Ectodermal cell (in vitro differentiated cells): ENCODE measurements at regions not wholly inside any gene's neighbourhood (a gene's known extent, or its start where the extent isn't known, plus 50 kb on each side); places are given as distances from the start of the nearest gene placed in this dataset.

ENCODE experiments used
- H3K27ac ChIP-seq: 2 replicates; pipeline ENCODE4 v1.7.0; 2013; ENCODE audit warnings: mild to moderate bottlenecking, low read depth, low read length; ENCODE audit not compliant: insufficient read depth, poor library complexity, severe bottlenecking
- H3K27me3 ChIP-seq: 2 replicates; pipeline ENCODE4 v1.7.0; 2013; ENCODE audit warnings: mild to moderate bottlenecking, low read length; ENCODE audit not compliant: insufficient read depth, control insufficient read depth, poor library complexity, severe bottlenecking
- H3K36me3 ChIP-seq: one replicate; pipeline ENCODE4 v1.7.0; 2013; ENCODE audit warnings: low read length; ENCODE audit not compliant: control insufficient read depth, insufficient read depth
- H3K4me1 ChIP-seq: one replicate; pipeline ENCODE4 v1.7.0; 2013; ENCODE audit warnings: low read length; ENCODE audit not compliant: control insufficient read depth, insufficient read depth
- H3K4me3 ChIP-seq: 2 replicates; pipeline ENCODE4 v1.7.0; 2013; ENCODE audit warnings: low read depth, low read length, control low read depth; ENCODE audit not compliant: insufficient read depth
- H3K9me3 ChIP-seq: 2 replicates; pipeline ENCODE4 v1.7.0; 2013; ENCODE audit warnings: mild to moderate bottlenecking, low read length, moderate library complexity; ENCODE audit not compliant: control insufficient read depth
- WGBS, 2 experiments: methylation state at CpG; one replicate each; pipeline ENCODE4 v1.1.7; 2013; ENCODE audit warnings: missing lambda C conversion rate in 2 of 2; 5-methylcytosine and 5-hydroxymethylcytosine counted together

DNA sequence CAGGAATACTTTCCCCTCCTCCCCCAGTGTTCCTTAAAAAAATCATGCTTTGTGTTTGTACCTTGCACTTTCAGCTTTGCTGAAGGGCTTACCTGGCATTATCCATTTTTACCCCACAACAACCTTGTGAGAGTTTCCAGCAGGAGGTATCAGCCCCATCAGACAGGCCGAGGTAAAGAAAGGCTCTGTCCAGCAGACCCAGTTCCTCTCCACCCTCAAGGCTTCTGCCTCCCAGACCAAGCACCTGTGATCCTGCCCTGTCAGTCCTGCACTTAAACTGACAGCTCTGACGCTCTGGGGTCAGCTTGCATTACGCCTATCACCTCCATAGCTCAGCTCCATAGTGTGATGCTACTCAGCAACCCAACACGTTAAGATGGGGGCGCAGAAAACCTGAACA, 803.1 kb downstream of the UQCRFS1 start:
- Histone ChIP-seq H3K4me1 (no peaks in the 10 kb centered on the region), H3K4me3 (no peak overlapping the region), H3K9me3 (no peaks in the 10 kb centered on the region), H3K36me3 (no peaks in the 10 kb centered on the region), H3K27ac (no peak overlapping the region), H3K27me3 (no peaks in the 10 kb centered on the region)
- WGBS, 2 experiments: 81 to 82% methylated on average over 5 of the region's 5 CpGs

GRCh38 chr19:28406966-28407365, 806.0 kb downstream of the UQCRFS1 start:
- Histone ChIP-seq H3K4me3 (no peak overlapping the region), H3K27ac (no peak overlapping the region), H3K4me1 (no peaks in the 10 kb centered on the region), H3K36me3 (no peaks in the 10 kb centered on the region), H3K9me3 (no peaks in the 10 kb centered on the region), H3K27me3 (no peaks in the 10 kb centered on the region)
- 87 to 96% methylated on average over 2 of the region's 2 CpGs for WGBS, 2 experiments

DNA sequence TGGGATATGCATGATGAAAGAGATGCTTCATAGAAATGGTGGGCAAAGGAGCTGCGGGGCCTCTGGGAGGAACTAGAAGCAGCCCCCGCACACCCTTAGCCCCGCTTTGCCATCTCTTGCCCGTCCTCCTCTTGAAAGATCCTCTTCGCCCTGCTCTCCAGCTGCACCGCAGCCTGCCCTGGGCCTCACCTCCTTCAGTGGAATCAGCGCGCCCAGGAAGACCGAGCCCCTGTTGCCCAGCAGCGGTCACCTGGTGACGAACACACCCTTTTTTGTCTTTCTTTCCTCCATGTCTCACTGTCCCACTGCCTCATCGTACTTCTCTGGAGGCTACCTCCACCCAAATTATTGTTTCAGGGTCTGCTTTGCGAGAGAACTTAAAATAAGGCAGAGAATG, 807.6 kb downstream of the UQCRFS1 start:
- Histone ChIP-seq H3K27me3 (no peaks in the 10 kb centered on the region), H3K4me3 (no peak overlapping the region), H3K27ac (no peak overlapping the region), H3K36me3 (no peaks in the 10 kb centered on the region), H3K9me3 (no peaks in the 10 kb centered on the region), H3K4me1 (no peaks in the 10 kb centered on the region)
- 91 to 93% methylated on average over 13 of the region's 13 CpGs for WGBS, 2 experiments

DNA sequence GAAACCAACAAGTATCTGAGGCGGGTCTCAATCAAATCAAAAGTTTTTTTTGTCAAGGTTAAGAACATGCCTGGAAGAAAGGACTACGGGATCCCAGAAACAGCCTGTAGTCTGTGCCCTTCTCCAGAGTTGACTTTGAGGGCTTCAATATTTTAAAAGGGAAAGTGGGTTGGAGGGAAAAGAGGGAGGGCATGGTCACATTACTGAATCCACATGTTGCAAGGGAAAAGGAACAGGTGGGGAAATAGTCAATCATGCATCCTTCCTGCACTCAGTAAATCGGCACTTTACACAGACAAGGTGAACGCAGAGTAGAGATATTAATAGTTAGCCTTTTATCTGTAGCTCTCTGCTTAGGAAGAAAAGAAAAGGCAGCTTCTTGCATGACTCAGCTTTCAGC, 808.5 kb downstream of the UQCRFS1 start:
- Histone ChIP-seq H3K4me1 (no peaks in the 10 kb centered on the region), H3K27me3 (no peaks in the 10 kb centered on the region), H3K27ac (no peak overlapping the region), H3K36me3 (no peaks in the 10 kb centered on the region), H3K4me3 (no peak overlapping the region), H3K9me3 (no peaks in the 10 kb centered on the region)
- WGBS, 2 experiments: 94 to 95% methylated on average over 4 of the region's 4 CpGs

DNA sequence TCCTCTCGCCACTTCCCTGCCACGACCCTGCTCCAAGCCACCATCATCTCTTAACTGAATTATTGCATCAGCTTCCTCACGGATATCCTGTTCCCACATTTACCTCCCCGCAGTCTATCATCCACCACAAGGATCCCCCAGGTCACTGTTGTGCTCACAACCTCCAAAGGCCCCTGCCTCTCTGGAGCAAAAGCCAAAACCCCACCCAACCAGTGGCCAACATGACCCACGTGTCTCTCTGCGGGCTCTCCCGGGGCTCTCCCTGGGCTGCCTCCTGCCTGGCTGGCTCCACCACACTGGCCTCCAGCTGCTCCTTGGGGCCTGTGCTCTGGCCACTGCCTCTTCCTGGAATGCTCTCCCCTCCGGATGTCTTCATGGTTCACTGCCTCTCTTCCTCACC, 809.3 kb downstream of the UQCRFS1 start:
- H3K4me3 ChIP-seq: no peak overlapping the region
- no peak overlapping the region for H3K27ac ChIP-seq
- 90 to 92% methylated on average over 8 of the region's 8 CpGs for WGBS, 2 experiments
- H3K36me3 ChIP-seq: no peaks in the 10 kb centered on the region
- no peaks in the 10 kb centered on the region for H3K27me3 ChIP-seq
- no peaks in the 10 kb centered on the region for H3K9me3 ChIP-seq
- no peaks in the 10 kb centered on the region for H3K4me1 ChIP-seq

DNA sequence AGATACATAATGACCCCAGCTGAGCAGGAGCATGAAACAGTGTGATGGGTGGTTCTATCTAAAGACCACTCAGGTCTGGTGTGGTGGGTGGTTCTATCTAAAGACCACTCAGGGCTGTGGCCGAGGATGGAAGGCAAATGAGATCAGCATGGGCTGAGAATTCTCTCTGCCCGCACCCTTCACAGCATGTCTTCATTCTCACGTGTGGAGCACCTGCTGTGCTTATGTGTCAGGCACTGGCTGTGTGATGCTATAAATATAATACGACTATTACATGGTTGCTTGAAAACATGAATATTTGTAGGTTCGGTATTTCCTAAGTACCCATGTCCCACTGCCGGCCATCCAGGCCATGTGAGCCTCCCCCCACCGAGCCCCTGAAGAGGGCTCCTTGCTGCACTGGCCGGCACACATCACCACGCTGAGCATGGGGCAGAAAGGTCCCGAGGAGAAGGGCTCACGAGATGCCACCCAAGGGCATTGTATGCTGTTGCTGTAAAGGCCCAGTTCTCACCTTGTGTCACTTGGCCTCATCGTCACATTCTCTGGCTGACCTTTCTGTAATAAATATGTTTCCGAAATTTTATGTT, 810.2 kb downstream of the UQCRFS1 start:
- H3K27ac ChIP-seq: no peak overlapping the region
- H3K9me3 ChIP-seq: no peaks in the 10 kb centered on the region
- WGBS, 2 experiments: 85 to 88% methylated on average over 12 of the region's 13 CpGs
- no peaks in the 10 kb centered on the region for H3K4me1 ChIP-seq
- no peak overlapping the region for H3K4me3 ChIP-seq
- no peaks in the 10 kb centered on the region for H3K36me3 ChIP-seq
- H3K27me3 ChIP-seq: no peaks in the 10 kb centered on the region

- no peak overlapping the region for H3K27ac ChIP-seq
- H3K36me3 ChIP-seq: no peaks in the 10 kb centered on the region
- no peaks in the 10 kb centered on the region for H3K4me1 ChIP-seq
- no peaks in the 10 kb centered on the region for H3K27me3 ChIP-seq
- no peak overlapping the region for H3K4me3 ChIP-seq
- WGBS, 2 experiments: 86 to 89% methylated on average over 8 of the region's 8 CpGs
- no peaks in the 10 kb centered on the region for H3K9me3 ChIP-seq
Observed at GRCh38 chr19:28401739-28402424, 811.1 kb downstream of the UQCRFS1 start.

- no peak overlapping the region for H3K27ac ChIP-seq
- WGBS, 2 experiments: 83 to 88% methylated on average over 5 of the region's 5 CpGs
Observed at GRCh38 chr19:28400953-28401671, 811.8 kb downstream of the UQCRFS1 start.

DNA sequence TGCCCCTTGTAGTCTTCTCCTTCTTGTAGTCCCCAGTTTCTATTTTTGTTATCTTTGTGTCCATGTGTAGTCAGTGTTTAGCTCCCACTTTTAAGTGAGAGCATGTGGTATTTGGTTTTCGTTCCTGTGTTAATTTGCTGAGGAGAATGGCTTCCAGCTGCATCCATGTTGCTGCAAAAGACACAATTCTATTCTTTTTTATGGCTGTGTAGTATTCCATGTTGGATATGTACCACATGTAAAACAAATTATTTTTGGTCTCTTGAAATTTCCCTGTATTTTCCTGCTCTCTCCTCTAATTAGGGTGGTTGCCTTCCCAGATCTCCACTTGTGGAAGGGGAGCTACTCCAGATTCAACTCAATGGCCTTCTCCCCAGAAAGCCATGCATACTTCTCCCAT, 813.8 kb downstream of the UQCRFS1 start:
- H3K9me3 ChIP-seq: no peaks in the 10 kb centered on the region
- WGBS, 2 experiments: 94 to 100% methylated on average over 1 of the region's 1 CpG
- no peaks in the 10 kb centered on the region for H3K36me3 ChIP-seq
- no peaks in the 10 kb centered on the region for H3K27me3 ChIP-seq
- H3K4me1 ChIP-seq: peaks cover 5% of the 10 kb centered on the region
- no peak overlapping the region for H3K4me3 ChIP-seq
- H3K27ac ChIP-seq: no peak overlapping the region

More at GRCh38 chr19:28400953-28401671, 811.8 kb downstream of the UQCRFS1 start:
- no peaks in the 10 kb centered on the region for H3K9me3 ChIP-seq
- H3K27me3 ChIP-seq: no peaks in the 10 kb centered on the region
- H3K4me1 ChIP-seq: no peaks in the 10 kb centered on the region
- no peak overlapping the region for H3K4me3 ChIP-seq
- H3K36me3 ChIP-seq: no peaks in the 10 kb centered on the region

DNA sequence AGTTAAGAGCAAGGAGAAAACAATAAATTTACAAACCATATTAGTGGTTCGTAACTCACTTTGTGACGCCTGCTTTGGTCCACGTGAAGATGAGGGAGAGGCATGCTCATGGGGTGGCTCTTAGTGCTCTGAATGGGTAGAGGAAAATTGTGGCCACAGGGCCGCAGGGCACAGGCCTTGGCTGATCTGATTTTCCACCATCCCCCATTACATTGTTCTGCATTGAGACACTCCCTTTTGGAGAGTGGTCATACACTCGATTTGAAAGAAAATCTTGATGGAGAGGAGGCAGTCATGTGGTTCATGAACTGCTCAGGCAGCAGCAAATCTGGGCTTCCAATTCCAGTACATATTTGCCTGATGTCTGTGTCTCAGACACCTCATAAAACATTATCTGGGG, 815.2 kb downstream of the UQCRFS1 start:
- WGBS, 2 experiments: 93% methylated on average over 4 to 5 of the region's 5 CpGs
- H3K36me3 ChIP-seq: no peaks in the 10 kb centered on the region
- no peaks in the 10 kb centered on the region for H3K9me3 ChIP-seq
- H3K4me3 ChIP-seq: no peak overlapping the region
- H3K4me1 ChIP-seq: peaks cover 5% of the 10 kb centered on the region
- no peak overlapping the region for H3K27ac ChIP-seq
- no peaks in the 10 kb centered on the region for H3K27me3 ChIP-seq
